RWPE1 (cell line): ENCODE measurements at regions not wholly inside any gene's neighbourhood (a gene's known extent, or its start where the extent isn't known, plus 50 kb on each side); places are given as distances from the start of the nearest gene placed in this dataset.

ENCODE experiments used
- CTCF ChIA-PET: fragments of 350-600 bp; sonication (Branson Sonifier 250); formaldehyde crosslinking; extraction: SDS; loops from one replicate; lab custom pipeline; 2021; lab: Yijun Ruan, JAX
- POLR2A ChIA-PET: fragments of 400-600 bp; formaldehyde crosslinking; extraction: SDS; loops from one replicate; lab custom pipeline; 2020; ENCODE audit warnings: antibody characterized with exemption; ENCODE audit not compliant: low non-redundant PET; lab: Yijun Ruan, JAX
- DNase-seq: peaks from one replicate; pipeline ENCODE4 v3.0.0; 2012; ENCODE audit warnings: low spot score
- H3K27ac ChIP-seq: fragments of 450-650 bp; 2 replicates; pipeline ENCODE4 v1.5.1; 2017
- TF ChIP-seq, protein P1 (sequence below): fragments of 450-650 bp; conservative IDR thresholded peaks from 2 replicates; pipeline ENCODE4 v1.5.1; 2017; ENCODE audit warnings: low read depth, mild to moderate bottlenecking

GRCh38 chr9:7454624-7455023, 345.0 kb downstream of the DMAC1 start:
- ChIA-PET POLR2A (no interaction called here), CTCF (no interaction called here)
- H3K27ac ChIP-seq: no peak overlapping the region
- TF ChIP-seq, protein P1, sequence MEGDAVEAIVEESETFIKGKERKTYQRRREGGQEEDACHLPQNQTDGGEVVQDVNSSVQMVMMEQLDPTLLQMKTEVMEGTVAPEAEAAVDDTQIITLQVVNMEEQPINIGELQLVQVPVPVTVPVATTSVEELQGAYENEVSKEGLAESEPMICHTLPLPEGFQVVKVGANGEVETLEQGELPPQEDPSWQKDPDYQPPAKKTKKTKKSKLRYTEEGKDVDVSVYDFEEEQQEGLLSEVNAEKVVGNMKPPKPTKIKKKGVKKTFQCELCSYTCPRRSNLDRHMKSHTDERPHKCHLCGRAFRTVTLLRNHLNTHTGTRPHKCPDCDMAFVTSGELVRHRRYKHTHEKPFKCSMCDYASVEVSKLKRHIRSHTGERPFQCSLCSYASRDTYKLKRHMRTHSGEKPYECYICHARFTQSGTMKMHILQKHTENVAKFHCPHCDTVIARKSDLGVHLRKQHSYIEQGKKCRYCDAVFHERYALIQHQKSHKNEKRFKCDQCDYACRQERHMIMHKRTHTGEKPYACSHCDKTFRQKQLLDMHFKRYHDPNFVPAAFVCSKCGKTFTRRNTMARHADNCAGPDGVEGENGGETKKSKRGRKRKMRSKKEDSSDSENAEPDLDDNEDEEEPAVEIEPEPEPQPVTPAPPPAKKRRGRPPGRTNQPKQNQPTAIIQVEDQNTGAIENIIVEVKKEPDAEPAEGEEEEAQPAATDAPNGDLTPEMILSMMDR: no peak
- DNase-seq: no peak

DNA sequence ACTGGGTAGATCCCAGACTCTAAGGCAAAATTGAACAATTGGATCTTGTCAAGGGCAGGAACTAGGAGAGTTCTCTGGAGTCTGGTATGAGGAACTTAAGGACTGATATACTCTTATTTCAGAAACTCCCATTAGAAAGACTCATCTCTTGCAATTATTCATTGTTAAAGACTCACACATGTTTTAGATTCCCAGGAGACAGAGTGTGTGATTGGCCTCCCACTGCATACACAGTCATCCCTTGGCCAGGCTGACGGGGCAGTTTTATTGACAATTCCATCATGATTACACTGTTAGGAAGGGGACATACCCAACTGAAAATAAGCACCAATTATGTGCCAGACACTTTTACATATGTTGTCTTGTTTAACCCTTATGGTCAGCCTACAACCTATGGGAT, 347.2 kb downstream of the DMAC1 start:
- no peak overlapping the region for H3K27ac ChIP-seq
- CTCF ChIA-PET: no interaction called here
- POLR2A ChIA-PET: no interaction called here
- DNase-seq: no peak
- TF ChIP-seq, protein P1: no peak

DNA sequence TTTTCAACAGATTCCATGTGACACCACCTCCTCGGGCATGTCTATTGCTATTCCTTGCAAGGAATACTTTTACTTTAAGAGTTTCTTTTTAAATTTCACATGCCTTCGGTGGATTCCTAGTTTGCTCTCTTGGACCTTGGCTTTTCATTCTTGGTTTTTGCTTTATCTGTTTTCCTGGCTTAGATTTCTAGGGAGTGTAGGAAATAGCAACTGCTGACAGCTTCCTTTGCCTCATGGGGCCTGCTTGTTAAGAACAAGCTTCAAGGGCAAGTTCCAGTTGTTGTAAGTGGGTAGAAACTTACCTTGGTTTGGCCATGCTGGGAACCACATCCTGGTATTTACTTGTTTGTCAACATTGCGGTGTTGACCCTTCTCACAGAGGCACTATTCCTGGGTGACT, 348.5 kb downstream of the DMAC1 start:
- no peak overlapping the region for H3K27ac ChIP-seq
- POLR2A ChIA-PET: no interaction called here
- TF ChIP-seq, protein P1: no peak
- CTCF ChIA-PET: no interaction called here
- no peak for DNase-seq

- TF ChIP-seq, protein P1: no peak
- ChIA-PET POLR2A (no interaction called here), CTCF (no interaction called here)
- DNase-seq: no peak
- H3K27ac ChIP-seq: no peak overlapping the region
These were observed 356.0 kb downstream of the DMAC1 start for GRCh38 chr9:7443541-7443940.

GRCh38 chr9:7439355-7439995, 360.1 kb downstream of the DMAC1 start:
- ChIA-PET CTCF (no interaction called here), POLR2A (no interaction called here)
- no peak for DNase-seq
- TF ChIP-seq, protein P1: no peak
- H3K27ac ChIP-seq: peak overlapping the region; percentile 93

DNA sequence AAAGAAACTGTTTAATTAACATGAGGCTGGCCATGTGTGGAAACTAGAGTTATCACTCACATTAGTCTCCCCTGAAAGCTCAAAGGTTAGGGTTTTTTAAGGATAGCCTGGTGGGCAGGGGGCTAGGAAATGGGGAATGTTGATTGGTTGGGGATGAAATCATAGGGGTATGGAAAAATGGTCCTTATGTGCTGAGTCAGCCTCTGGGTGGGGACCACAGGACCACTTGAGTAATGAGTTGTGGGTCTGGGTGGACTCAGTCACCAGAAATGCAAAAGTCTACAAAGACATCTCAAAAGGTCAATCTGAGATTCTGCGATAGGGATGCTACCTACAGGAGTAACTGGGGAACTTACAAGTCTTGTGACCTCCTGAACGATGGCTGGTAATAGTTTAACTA, 362.8 kb downstream of the DMAC1 start:
- no peak overlapping the region for H3K27ac ChIP-seq
- TF ChIP-seq, protein P1: no peak
- POLR2A ChIA-PET: no interaction called here
- CTCF ChIA-PET: no interaction called here
- DNase-seq: no peak
